Upper lobe of left lung (tissue), 4 donors: ENCODE measurements at regions not wholly inside any gene's neighbourhood (a gene's known extent, or its start where the extent isn't known, plus 50 kb on each side); places are given as distances from the start of the nearest gene placed in this dataset.

Experiments used
- EP300 ChIP-seq, 4 donors: sonication (generic); formaldehyde crosslinking; IDR thresholded peaks; one replicate each; pipeline ENCODE4 v1.5.1; 2017; ENCODE audit warnings: antibody characterized with exemption in 4 of 4, control low read depth in 2 of 4
- POLR2A ChIP-seq, 4 donors: fragments of 450-650 bp; IDR thresholded peaks; one replicate each; pipeline ENCODE4 v1.5.1; 2016 to 2017; ENCODE audit warnings: antibody characterized with exemption in 4 of 4, mild to moderate bottlenecking in 2 of 4
- POLR2AphosphoS5 ChIP-seq, 2 donors: sonication (generic); formaldehyde crosslinking; IDR thresholded peaks; one replicate each; pipeline ENCODE4 v1.5.1; 2017; ENCODE audit warnings: antibody characterized with exemption in 2 of 2
- TF ChIP-seq, protein P1 (sequence below), 6 experiments: fragments of 450-650 bp in 4 of 6; fragments of 200-600 bp in 2 of 6; sonication (generic) in 2 of 6; IDR thresholded peaks; one replicate each; pipeline ENCODE4 v1.5.1; 2016 to 2019; ENCODE audit warnings: antibody characterized with exemption in 6 of 6

DNA sequence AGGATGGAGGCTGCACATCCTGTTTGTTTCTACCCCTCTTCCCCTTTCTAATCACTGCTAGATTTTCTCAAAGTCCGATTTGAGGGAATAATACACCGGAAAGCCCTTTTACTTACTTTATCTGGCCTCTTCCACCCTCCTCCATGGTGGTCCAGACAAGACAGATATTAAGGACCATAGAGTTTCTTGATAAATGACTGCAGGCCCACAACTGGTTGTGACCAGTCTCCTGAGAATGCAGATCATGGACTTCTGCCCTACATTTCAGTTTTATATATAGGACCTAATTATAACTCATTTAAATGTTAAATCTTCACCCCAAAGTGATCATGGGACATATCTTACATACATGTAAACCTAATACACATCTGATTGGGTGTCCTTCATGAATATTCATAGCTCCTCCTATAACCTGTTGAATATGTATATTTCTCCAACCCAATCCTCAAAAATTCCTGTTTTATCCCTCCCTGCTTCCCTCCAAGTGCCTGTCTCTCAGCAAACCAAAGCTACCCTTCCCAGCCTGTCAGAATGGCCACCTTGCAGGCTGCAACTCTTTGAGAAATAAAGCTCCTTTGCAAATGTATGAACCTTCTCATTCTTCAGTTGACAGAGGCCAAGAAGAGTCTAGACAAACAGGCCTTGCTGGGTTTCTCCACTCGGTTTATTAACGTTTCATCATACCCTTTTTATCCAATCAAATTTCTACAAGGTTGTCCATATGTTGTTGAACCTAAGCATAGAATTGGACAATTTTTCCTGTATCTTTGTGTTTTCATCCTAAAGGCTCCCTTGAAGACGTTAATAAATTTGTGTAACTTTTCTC, 133.1 kb downstream of the HFE start:
- TF ChIP-seq POLR2AphosphoS5 (IDR thresholded peaks at IDR 0.05) (no peak), POLR2A (IDR thresholded peaks at IDR 0.05) (no peak), EP300 (IDR thresholded peaks at IDR 0.05) (no peak)
- TF ChIP-seq, protein P1, sequence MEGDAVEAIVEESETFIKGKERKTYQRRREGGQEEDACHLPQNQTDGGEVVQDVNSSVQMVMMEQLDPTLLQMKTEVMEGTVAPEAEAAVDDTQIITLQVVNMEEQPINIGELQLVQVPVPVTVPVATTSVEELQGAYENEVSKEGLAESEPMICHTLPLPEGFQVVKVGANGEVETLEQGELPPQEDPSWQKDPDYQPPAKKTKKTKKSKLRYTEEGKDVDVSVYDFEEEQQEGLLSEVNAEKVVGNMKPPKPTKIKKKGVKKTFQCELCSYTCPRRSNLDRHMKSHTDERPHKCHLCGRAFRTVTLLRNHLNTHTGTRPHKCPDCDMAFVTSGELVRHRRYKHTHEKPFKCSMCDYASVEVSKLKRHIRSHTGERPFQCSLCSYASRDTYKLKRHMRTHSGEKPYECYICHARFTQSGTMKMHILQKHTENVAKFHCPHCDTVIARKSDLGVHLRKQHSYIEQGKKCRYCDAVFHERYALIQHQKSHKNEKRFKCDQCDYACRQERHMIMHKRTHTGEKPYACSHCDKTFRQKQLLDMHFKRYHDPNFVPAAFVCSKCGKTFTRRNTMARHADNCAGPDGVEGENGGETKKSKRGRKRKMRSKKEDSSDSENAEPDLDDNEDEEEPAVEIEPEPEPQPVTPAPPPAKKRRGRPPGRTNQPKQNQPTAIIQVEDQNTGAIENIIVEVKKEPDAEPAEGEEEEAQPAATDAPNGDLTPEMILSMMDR (IDR thresholded peaks at IDR 0.05), result no peak
